ENCODE measurements at regions not wholly inside any gene's neighbourhood (a gene's known extent, or its start where the extent isn't known, plus 50 kb on each side); places are given as distances from the start of the nearest gene placed in this dataset.

GRCh38 chr6:14422061-14422460 is 304.5 kb downstream of the CD83 start:
- intact Hi-C loops (cut with micrococcal nuclease): no loop called here
- Histone ChIP-seq H3K36me3 (no peaks in the 10 kb centered on the region), H3K4me1 (peaks cover 18% of the 10 kb centered on the region), H3K27ac (replicated peaks) (no peak overlapping the region), H3K4me3 (no peak overlapping the region), H3K9me3 (replicated peaks) (peaks cover 5% of the 10 kb centered on the region), H3K27me3 (ENCODE audit: low read depth) (no peaks in the 10 kb centered on the region)
- TF ChIP-seq CTCF (IDR thresholded peaks at IDR 0.05; ENCODE audit: borderline replicate concordance): no peak
- DNase-seq: no peak

- no peaks in the 10 kb centered on the region for H3K36me3 ChIP-seq
- no peak overlapping the region for H3K4me3 ChIP-seq
- H3K4me1 ChIP-seq: peaks cover 18% of the 10 kb centered on the region
- H3K9me3 ChIP-seq (replicated peaks): peaks cover 4% of the 10 kb centered on the region
- intact Hi-C loops (cut with micrococcal nuclease): no loop called here
- no peak for TF ChIP-seq CTCF (IDR thresholded peaks at IDR 0.05; ENCODE audit: borderline replicate concordance)
- no peak for DNase-seq
- H3K27me3 ChIP-seq (ENCODE audit: low read depth): no peaks in the 10 kb centered on the region
- peak overlapping the region; percentile 57 for H3K27ac ChIP-seq (replicated peaks)
These were observed 305.3 kb downstream of the CD83 start for GRCh38 chr6:14422917-14423316.

- H3K27me3 ChIP-seq (ENCODE audit: low read depth): no peaks in the 10 kb centered on the region
- no peak for TF ChIP-seq CTCF (IDR thresholded peaks at IDR 0.05; ENCODE audit: borderline replicate concordance)
- H3K4me1 ChIP-seq: peaks cover 18% of the 10 kb centered on the region
- no peak overlapping the region for H3K4me3 ChIP-seq
- no peaks in the 10 kb centered on the region for H3K9me3 ChIP-seq (replicated peaks)
- intact Hi-C loops (cut with micrococcal nuclease): no loop called here
- H3K27ac ChIP-seq (replicated peaks): peak overlapping the region; percentile 57
- H3K36me3 ChIP-seq: no peaks in the 10 kb centered on the region
- no peak for DNase-seq
These were observed 305.8 kb downstream of the CD83 start for GRCh38 chr6:14423330-14423729.

GRCh38 chr6:14423955-14424354 is 306.4 kb downstream of the CD83 start:
- Histone ChIP-seq H3K4me3 (no peak overlapping the region), H3K4me1 (peaks cover 18% of the 10 kb centered on the region), H3K27me3 (ENCODE audit: low read depth) (no peaks in the 10 kb centered on the region), H3K9me3 (replicated peaks) (no peaks in the 10 kb centered on the region), H3K27ac (replicated peaks) (peak overlapping the region; percentile 57), H3K36me3 (no peaks in the 10 kb centered on the region)
- DNase-seq: no peak
- TF ChIP-seq CTCF (IDR thresholded peaks at IDR 0.05; ENCODE audit: borderline replicate concordance): no peak
- intact Hi-C loops (cut with micrococcal nuclease): no loop called here

- no peak for TF ChIP-seq CTCF (IDR thresholded peaks at IDR 0.05; ENCODE audit: borderline replicate concordance)
- intact Hi-C loops (cut with micrococcal nuclease): no loop called here
- Histone ChIP-seq H3K27me3 (ENCODE audit: low read depth) (no peaks in the 10 kb centered on the region), H3K27ac (replicated peaks) (no peak overlapping the region), H3K4me3 (no peak overlapping the region), H3K4me1 (peaks cover 24% of the 10 kb centered on the region), H3K9me3 (replicated peaks) (no peaks in the 10 kb centered on the region), H3K36me3 (no peaks in the 10 kb centered on the region)
- no peak for DNase-seq
These were observed 308.2 kb downstream of the CD83 start for GRCh38 chr6:14425805-14426204.

- TF ChIP-seq CTCF (IDR thresholded peaks at IDR 0.05; ENCODE audit: borderline replicate concordance): no peak
- no peak overlapping the region for H3K27ac ChIP-seq (replicated peaks)
- intact Hi-C loops (cut with micrococcal nuclease): no loop called here
These were observed 308.7 kb downstream of the CD83 start for GRCh38 chr6:14426281-14426680.

More at GRCh38 chr6:14426281-14426680, 308.7 kb downstream of the CD83 start:
- Histone ChIP-seq H3K36me3 (no peaks in the 10 kb centered on the region), H3K4me1 (peaks cover 28% of the 10 kb centered on the region), H3K4me3 (no peak overlapping the region), H3K27me3 (ENCODE audit: low read depth) (no peaks in the 10 kb centered on the region), H3K9me3 (replicated peaks) (no peaks in the 10 kb centered on the region)
- DNase-seq: no peak
